ENCODE measurements at regions not wholly inside any gene's neighbourhood (a gene's known extent, or its start where the extent isn't known, plus 50 kb on each side); places are given as distances from the start of the nearest gene placed in this dataset.

DNA sequence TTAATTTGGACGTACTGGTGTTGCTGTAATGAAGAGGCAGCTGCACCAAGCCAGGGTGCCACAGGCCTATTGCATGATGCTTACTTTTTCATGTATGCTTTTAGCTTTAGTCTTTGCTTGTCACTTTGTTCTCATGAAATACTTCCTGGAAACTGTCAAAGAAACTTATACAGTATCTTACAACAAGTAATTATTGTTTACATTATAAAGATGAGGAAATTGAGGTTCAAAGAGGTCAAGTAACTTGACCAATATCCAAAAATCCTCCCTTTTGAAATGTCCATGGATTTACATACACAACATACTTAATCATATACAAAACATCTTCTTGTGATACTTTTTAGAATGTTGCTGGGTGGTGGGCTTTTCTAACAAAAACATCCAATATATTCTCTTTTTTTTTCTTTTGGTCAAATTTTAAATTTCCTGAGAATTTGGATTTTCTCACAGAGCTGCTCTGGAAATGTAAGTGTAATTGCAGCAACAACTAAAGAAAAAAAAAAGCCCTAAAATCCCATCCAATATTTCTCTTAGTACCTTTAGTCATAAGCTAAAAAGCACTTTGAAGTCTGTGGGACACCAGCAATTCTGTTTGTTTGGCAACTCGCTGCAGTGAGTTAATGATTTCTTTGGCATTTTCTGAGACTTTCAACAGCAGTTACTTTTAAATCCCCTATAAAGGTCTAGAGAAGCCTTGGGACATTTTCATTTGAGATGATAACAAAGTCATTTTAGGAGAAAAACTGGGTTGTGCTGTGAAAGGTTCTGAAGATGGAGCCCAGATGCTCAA, 500.6 kb upstream of the IGFBP3 start:
- no peak overlapping the region for H2AFZ ChIP-seq
- H3K4me3 ChIP-seq, result no peak overlapping the region

DNA sequence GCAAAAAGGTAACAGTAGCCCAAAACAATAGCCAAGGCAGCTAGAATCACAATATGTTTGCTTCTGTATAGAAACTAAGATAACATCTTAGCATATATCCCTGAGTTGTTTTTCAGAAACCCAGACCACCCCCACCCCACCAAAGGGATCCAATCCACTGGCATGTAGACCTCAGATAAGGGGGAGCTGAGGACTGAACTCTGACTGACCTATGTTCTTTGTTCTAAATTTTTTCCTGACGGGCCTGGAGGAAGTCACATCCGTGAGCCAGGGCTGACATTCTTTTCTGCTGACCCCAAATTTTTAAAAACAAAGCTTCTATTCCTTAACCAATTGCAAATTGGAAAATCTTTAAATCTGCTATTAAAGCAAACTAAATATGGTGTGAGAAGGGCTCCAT, 493.9 kb upstream of the IGFBP3 start:
- no peak overlapping the region for H3K4me3 ChIP-seq
- no peaks in the 10 kb centered on the region for H3K4me1 ChIP-seq (ENCODE audit: insufficient read depth)
- no peaks in the 10 kb centered on the region for H4K20me1 ChIP-seq (ENCODE audit: insufficient read depth)
- no peak overlapping the region for H3K9ac ChIP-seq
- H3K4me2 ChIP-seq (ENCODE audit: unreplicated experiment), result no peak overlapping the region
- TF ChIP-seq EZH2 (IDR thresholded peaks at IDR 0.05; ENCODE audit: insufficient read depth, poor library complexity, severe bottlenecking) (no peak), EZH2phosphoT487 (IDR thresholded peaks at IDR 0.05; ENCODE audit: insufficient read depth, low read depth) (no peak)
- in situ Hi-C loops (cut with MboI), result no loop called here
- no peaks in the 10 kb centered on the region for H3K36me3 ChIP-seq (ENCODE audit: low read depth)
- H3F3A ChIP-seq (ENCODE audit: insufficient read depth), result no peaks in the 10 kb centered on the region; the same call in 1 of the 2 replicates
- no peak overlapping the region for H3K27ac ChIP-seq
- DNase-seq, result no peak
- no peaks in the 10 kb centered on the region for H3K79me2 ChIP-seq (ENCODE audit: insufficient read depth)
- H2AFZ ChIP-seq, result no peak overlapping the region
- H3K27me3 ChIP-seq (replicated peaks; ENCODE audit: insufficient read depth), result no peaks in the 10 kb centered on the region
- no peaks in the 10 kb centered on the region for H3K9me2 ChIP-seq (ENCODE audit: insufficient read depth)
- WGBS, 2 experiments (ENCODE audit: low coverage in 1 of 2, low lambda C conversion rate in 2 of 2, missing lambda C conversion rate in 2 of 2), result 70 to 74% methylated on average over 2 of the region's 2 CpGs
- no peaks in the 10 kb centered on the region for H3K9me3 ChIP-seq (ENCODE audit: low read depth)

More for the DNA sequence above, 500.6 kb upstream of the IGFBP3 start:
- 89 to 96% methylated on average over 2 of the region's 2 CpGs for WGBS, 2 experiments (ENCODE audit: low coverage in 1 of 2, low lambda C conversion rate in 2 of 2, missing lambda C conversion rate in 2 of 2)
- Histone ChIP-seq H3K4me1 (ENCODE audit: insufficient read depth) (no peaks in the 10 kb centered on the region), H3K79me2 (ENCODE audit: insufficient read depth) (no peaks in the 10 kb centered on the region), H4K20me1 (ENCODE audit: insufficient read depth) (no peaks in the 10 kb centered on the region), H3K27me3 (replicated peaks; ENCODE audit: insufficient read depth) (no peaks in the 10 kb centered on the region), H3F3A (ENCODE audit: insufficient read depth) (no peaks in the 10 kb centered on the region), H3K9me2 (ENCODE audit: insufficient read depth) (0 out of 2 replicates have a peak, but pooled peaks cover 4% of the 10 kb centered on the region), H3K36me3 (ENCODE audit: low read depth) (no peaks in the 10 kb centered on the region), H3K27ac (no peak overlapping the region), H3K9ac (no peak overlapping the region), H3K4me2 (ENCODE audit: unreplicated experiment) (no peak overlapping the region), H3K9me3 (ENCODE audit: low read depth) (no peaks in the 10 kb centered on the region)
- in situ Hi-C loops (cut with MboI), result no loop called here
- no peak for DNase-seq
- TF ChIP-seq EZH2phosphoT487 (IDR thresholded peaks at IDR 0.05; ENCODE audit: insufficient read depth, low read depth) (no peak), EZH2 (IDR thresholded peaks at IDR 0.05; ENCODE audit: insufficient read depth, poor library complexity, severe bottlenecking) (no peak)

DNA sequence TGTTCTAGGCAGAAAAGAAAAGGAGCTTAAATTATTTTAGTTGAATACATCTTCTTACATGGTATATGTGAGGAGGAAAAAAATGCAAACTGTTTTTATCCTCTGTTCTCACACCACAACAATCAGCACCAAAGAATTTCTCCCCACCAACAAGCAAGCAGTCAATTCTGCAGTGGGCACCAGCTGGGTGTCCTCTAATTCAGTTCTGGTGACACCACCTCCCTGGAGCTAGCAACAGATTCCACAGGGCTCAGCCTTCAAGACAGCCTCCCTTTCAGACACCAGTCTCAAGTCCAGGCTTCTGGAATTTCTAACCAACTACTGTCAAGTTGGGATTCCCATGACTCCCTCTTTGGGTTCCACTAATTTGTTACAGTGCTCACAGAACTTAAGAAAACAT, 490.2 kb upstream of the IGFBP3 start:
- H3K36me3 ChIP-seq (ENCODE audit: low read depth), result no peaks in the 10 kb centered on the region
- no peak overlapping the region for H3K4me3 ChIP-seq
- no peak overlapping the region for H3K4me2 ChIP-seq (ENCODE audit: unreplicated experiment)
- no peak overlapping the region for H3K9ac ChIP-seq
- H3K27me3 ChIP-seq (replicated peaks; ENCODE audit: insufficient read depth), result no peaks in the 10 kb centered on the region
- H3K9me2 ChIP-seq (ENCODE audit: insufficient read depth), result no peaks in the 10 kb centered on the region
- H3K4me1 ChIP-seq (ENCODE audit: insufficient read depth), result no peaks in the 10 kb centered on the region
- H3F3A ChIP-seq (ENCODE audit: insufficient read depth), result no peaks in the 10 kb centered on the region; the same call in 1 of the 2 replicates
- H4K20me1 ChIP-seq (ENCODE audit: insufficient read depth), result no peaks in the 10 kb centered on the region; the same call in 1 of the 2 replicates
- TF ChIP-seq EZH2phosphoT487 (IDR thresholded peaks at IDR 0.05; ENCODE audit: insufficient read depth, low read depth) (no peak), EZH2 (IDR thresholded peaks at IDR 0.05; ENCODE audit: insufficient read depth, poor library complexity, severe bottlenecking) (no peak)
- no peak for DNase-seq
- H3K27ac ChIP-seq, result no peak overlapping the region
- H3K9me3 ChIP-seq (ENCODE audit: low read depth), result no peaks in the 10 kb centered on the region
- in situ Hi-C loops (cut with MboI), result no loop called here
- H2AFZ ChIP-seq, result no peak overlapping the region
- no peaks in the 10 kb centered on the region for H3K79me2 ChIP-seq (ENCODE audit: insufficient read depth)

DNA sequence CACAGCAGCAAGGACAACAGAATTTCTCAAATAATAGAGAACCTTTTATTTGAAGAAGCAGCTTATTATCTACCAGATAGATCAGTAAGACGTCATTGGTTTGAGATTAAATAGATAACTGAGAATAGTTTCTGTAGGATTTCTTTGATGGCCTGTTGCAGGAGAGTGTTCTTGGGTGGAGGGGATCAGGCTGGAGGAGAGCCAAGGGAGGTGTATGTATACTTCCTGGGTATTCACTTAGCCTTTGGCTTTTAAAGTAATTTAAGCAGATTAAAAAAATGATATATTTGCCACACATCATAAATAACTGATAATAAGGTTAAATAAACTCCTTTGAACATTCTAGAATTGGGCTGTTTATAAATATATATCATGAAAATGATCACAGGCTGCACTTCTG, 486.1 kb upstream of the IGFBP3 start:
- no peaks in the 10 kb centered on the region for H3K36me3 ChIP-seq (ENCODE audit: low read depth)
- no peaks in the 10 kb centered on the region for H3K4me1 ChIP-seq (ENCODE audit: insufficient read depth)
- WGBS, 2 experiments (ENCODE audit: low coverage in 1 of 2, low lambda C conversion rate in 2 of 2, missing lambda C conversion rate in 2 of 2), result 70 to 74% methylated on average over 1 of the region's 1 CpG

More for the DNA sequence above, 486.1 kb upstream of the IGFBP3 start:
- no peak overlapping the region for H3K27ac ChIP-seq
- no peak overlapping the region for H3K9ac ChIP-seq
- in situ Hi-C loops (cut with MboI), result no loop called here
- H3K9me3 ChIP-seq (ENCODE audit: low read depth), result no peaks in the 10 kb centered on the region
- H2AFZ ChIP-seq, result no peak overlapping the region
- no peaks in the 10 kb centered on the region; the same call in 1 of the 2 replicates for H4K20me1 ChIP-seq (ENCODE audit: insufficient read depth)
- no peak overlapping the region for H3K4me2 ChIP-seq (ENCODE audit: unreplicated experiment)
- no peak for TF ChIP-seq EZH2phosphoT487 (IDR thresholded peaks at IDR 0.05; ENCODE audit: insufficient read depth, low read depth)
- no peak for TF ChIP-seq EZH2 (IDR thresholded peaks at IDR 0.05; ENCODE audit: insufficient read depth, poor library complexity, severe bottlenecking)
- no peaks in the 10 kb centered on the region for H3K27me3 ChIP-seq (replicated peaks; ENCODE audit: insufficient read depth)
- DNase-seq, result no peak
- H3F3A ChIP-seq (ENCODE audit: insufficient read depth), result no peaks in the 10 kb centered on the region; the same call in 1 of the 2 replicates
- H3K79me2 ChIP-seq (ENCODE audit: insufficient read depth), result no peaks in the 10 kb centered on the region
- H3K9me2 ChIP-seq (ENCODE audit: insufficient read depth), result no peaks in the 10 kb centered on the region
- H3K4me3 ChIP-seq, result no peak overlapping the region

Measured in GM23248 (cell line).